ENCODE measurements at regions not wholly inside any gene's neighbourhood (a gene's known extent, or its start where the extent isn't known, plus 50 kb on each side); places are given as distances from the start of the nearest gene placed in this dataset.

GRCh38 chr3:103968131-103968530, 1398.6 kb upstream of the ALCAM start:
- TF ChIP-seq SP1 (IDR thresholded peaks at IDR 0.05), result no peak
- no peak for TF ChIP-seq ARNT (IDR thresholded peaks at IDR 0.05)
- TF ChIP-seq FOXK2 (IDR thresholded peaks at IDR 0.05), result no peak
- no peak for TF ChIP-seq BHLHE40 (IDR thresholded peaks at IDR 0.05; ENCODE audit: borderline replicate concordance)
- TF ChIP-seq ZNF384 (IDR thresholded peaks at IDR 0.05), result no peak
- no peak for TF ChIP-seq FOXA1 (IDR thresholded peaks at IDR 0.05)
- no peak for TF ChIP-seq SUZ12 (IDR thresholded peaks at IDR 0.05)
- no peak for TF ChIP-seq FOXM1 (IDR thresholded peaks at IDR 0.05; ENCODE audit: borderline replicate concordance)
- no peak for TF ChIP-seq NFRKB (IDR thresholded peaks at IDR 0.05)
- TF ChIP-seq HDGF (IDR thresholded peaks at IDR 0.05; ENCODE audit: borderline replicate concordance), result no peak

Data from HEK293T (cell line).